ENCODE measurements at regions not wholly inside any gene's neighbourhood (a gene's known extent, or its start where the extent isn't known, plus 50 kb on each side); places are given as distances from the start of the nearest gene placed in this dataset.

- DNase-seq (ENCODE audit: low read depth in 2 of 2, low spot score in 1 of 2) = no peak
These were observed 295.1 kb downstream of the TLE1 start for GRCh38 chr9:81393985-81394811.

DNA sequence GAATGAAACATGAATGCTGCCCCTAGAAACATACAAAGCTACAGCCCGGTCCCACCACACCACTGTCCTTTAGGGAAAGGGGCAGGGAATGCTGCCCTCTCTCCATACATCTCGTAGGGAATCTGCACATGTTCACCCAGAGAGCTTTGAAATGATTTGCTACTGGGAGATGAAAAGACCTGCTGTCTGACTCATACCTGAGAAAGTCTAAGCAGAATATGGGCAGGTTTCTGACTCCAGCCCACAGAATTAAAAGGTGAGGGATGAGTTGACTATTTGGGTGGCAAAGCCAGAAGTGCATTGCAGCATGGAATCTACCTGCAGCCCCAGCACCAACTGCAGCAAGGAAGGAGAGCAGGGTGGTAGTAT is 297.9 kb downstream of the TLE1 start:
- DNase-seq (ENCODE audit: low read depth in 2 of 2, low spot score in 1 of 2) = no peak

DNA sequence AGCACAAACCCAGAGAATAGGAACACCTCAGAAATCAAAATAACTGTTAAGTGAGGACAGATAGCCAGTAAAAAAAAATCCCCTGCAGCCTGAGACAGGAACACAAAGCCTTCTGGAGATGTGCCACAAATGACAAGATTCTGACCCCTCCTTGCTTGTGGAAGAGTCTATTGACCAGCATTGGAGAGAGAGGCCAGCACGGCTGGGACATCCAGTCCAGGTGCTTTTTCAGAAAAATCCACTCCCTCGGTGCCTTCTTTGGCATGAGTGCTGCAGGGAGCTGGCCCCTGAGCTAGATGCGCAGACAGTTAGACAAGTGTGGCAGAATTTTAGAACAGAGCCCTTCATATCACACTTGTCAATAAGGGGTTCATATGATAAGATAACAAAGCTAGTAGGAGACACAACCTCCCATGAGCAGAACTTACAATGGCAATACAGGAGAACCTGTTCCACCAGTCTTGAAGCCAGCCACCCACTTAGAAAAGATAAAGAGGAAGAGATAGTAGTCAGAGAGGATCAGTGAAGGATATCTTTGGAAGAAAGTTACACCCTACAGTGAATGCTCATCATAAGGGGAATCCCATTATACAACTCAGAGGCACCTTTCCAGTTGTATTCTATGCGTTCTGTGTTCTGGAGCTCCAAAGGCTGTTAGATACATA is 298.4 kb downstream of the TLE1 start:
- DNase-seq (ENCODE audit: low read depth in 2 of 2, low spot score in 1 of 2) = no peak

GRCh38 chr9:81389569-81389993 is 299.8 kb downstream of the TLE1 start:
- DNase-seq (ENCODE audit: low read depth in 2 of 2, low spot score in 1 of 2) = no peak

DNA sequence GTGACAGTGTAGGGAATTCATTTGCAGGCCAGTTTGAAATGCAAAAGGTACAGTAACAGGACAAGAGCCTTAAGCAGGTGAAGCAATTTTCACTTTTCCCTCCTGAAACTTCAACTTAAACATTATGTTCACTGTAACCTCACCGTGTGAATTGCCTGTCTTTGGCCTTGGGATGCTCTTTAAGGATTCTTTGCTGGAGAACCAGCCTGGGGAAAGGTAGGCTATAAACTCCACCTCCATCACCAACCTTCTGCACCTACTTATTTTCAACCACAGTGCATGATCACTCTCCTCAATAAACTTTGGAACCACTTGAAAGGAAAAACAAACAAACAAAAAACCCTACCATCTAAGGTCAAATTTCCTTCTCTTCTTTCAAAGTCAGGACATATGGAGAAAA is 300.5 kb downstream of the TLE1 start:
- no peak for DNase-seq (ENCODE audit: low read depth in 2 of 2, low spot score in 1 of 2)

- no peak for DNase-seq (ENCODE audit: low read depth in 2 of 2, low spot score in 1 of 2)
These were observed 301.8 kb downstream of the TLE1 start for GRCh38 chr9:81387360-81388106.

- DNase-seq (ENCODE audit: low read depth in 2 of 2, low spot score in 1 of 2) = no peak
These were observed 304.4 kb downstream of the TLE1 start for GRCh38 chr9:81384911-81385310.

DNA sequence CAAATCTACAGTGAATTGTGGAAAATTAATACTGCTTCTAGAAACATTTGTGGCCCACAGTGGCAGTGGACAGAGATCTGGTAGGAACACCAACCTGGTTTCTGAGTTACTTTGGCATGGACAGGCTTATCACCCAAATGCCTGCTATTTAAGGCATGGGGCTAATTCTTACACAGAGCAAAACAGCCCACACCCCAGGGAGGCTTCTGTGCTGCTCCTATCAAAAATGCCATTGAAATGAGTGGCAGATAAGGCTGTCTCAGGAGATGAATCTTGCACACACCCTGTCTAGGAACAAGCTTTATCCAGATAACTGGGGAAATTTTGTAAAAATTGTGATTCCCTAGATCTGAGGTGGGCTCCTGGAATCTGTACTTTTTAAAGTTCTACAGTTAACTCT is 307.1 kb downstream of the TLE1 start:
- no peak for DNase-seq (ENCODE audit: low read depth in 2 of 2, low spot score in 1 of 2)

GRCh38 chr9:81381694-81382093 is 307.7 kb downstream of the TLE1 start:
- no peak for DNase-seq (ENCODE audit: low read depth in 2 of 2, low spot score in 1 of 2)

DNA sequence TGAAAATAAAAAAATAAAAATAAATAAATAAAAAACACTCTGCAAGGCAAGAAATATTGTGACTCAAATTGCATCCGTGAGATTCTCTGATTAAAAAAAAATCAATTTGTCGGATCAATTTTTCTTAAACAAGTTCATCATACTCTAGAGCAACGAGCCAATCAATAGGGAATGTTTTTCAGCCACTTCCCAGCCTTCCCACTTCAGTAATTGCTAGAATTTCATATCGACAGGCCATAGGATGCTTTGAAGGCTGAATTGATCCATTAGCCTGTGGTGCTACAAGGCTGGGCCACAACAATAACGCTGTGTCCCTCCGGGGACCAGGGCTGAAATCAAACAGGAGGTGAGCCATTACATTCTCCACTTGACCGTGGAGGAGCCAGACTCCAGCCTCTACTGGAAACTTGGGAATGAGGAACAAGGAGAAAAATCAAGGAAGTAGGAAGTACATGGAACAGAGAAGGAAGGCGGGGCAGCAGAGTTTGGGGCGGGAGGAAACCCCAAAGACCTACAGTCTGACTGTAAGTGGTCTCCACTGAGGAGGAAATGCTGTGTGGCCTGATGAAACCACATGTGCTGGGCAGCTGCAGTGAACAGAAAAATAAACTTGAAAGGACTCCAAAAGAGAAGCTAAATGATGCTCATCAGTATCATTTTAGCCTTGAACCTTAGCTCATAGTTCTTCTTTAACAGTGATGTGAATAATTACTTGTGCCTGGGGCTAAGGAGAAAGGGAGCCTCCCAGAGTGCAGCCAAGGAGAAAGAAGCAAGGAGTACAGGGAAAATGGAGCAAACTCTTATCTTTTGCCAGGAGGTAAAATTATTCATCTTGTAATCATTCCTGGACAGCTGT is 308.6 kb downstream of the TLE1 start:
- DNase-seq (ENCODE audit: low read depth in 2 of 2, low spot score in 1 of 2) = no peak

DNA sequence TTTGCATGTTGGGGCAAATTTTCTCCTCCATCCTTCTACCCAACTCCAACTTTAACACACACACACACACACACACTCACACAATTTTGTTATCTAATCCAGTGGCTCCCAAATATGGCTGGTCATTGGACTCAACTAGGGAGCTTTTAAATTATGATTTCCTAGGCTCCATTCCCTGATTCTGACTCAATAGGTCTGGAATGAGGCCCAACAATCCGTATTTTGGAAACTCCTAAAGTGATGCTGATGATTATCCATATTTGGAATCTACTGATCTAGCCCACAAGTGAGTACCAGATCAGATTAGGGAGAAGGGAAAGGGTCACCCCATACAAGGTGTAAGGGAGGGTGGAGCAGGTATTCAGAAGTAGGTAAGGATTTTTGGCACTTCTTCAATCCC is 309.7 kb downstream of the TLE1 start:
- DNase-seq (ENCODE audit: low read depth in 2 of 2, low spot score in 1 of 2) = no peak

DNA sequence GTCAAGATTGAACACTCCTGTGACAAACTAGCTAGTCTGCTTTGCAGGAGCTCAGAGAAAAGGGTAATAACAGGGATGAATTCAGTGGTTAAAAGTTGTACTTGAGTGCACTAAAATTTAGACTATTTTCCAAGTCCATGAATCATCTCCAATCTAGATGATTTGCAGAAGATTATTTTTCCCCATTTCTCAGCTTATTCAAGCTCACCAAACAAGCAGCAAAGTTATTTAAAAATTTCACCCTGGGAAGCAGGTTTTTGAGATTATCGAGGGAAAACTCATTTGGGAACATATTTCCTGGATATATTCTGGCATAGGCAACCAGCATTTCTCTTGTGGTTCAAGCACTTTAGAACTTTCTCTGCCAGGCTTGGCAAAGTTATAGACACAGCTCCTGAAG is 311.4 kb downstream of the TLE1 start:
- no peak for DNase-seq (ENCODE audit: low read depth in 2 of 2, low spot score in 1 of 2)

GRCh38 chr9:81377320-81377719 is 312.0 kb downstream of the TLE1 start:
- DNase-seq (ENCODE audit: low read depth in 2 of 2, low spot score in 1 of 2) = no peak

- DNase-seq (ENCODE audit: low read depth in 2 of 2, low spot score in 1 of 2) = no peak
These were observed 313.9 kb downstream of the TLE1 start for GRCh38 chr9:81375187-81376100.

DNA sequence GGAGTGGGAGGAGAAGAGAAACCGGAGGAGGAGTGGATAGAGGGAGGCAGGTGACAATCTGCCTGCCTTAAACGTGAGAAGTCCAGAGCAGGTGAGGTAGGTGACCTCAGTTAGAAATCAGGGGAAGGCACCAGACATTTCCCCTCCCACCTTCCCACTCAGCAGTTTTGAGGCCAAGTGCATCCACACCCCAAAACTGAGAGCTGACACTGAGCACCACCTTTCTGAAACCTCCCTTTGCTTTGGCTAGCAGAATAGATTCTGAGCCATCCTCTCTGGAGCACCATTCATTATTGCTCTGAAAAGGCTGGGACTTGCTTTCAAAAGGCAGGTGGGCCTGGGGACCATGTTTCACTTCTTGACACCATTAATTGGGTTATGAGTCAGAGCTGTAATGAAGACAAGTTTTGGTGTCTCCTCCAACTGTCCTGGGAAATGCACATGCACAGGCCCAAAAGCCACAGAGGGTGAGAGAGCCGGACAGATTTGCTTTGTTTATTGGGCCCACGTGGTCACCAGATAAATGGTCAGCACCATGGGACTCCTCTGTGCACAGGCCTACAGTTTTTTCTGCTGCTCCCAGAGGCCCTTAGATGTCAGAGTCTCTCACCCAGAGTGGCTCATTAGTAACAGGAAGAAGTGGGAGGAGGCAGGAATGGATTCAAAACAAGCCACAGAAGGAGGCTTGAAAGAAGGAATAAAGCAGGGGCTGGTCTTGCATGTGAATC is 314.7 kb downstream of the TLE1 start:
- DNase-seq (ENCODE audit: low read depth in 2 of 2, low spot score in 1 of 2) = no peak

GRCh38 chr9:81373294-81373693 is 316.1 kb downstream of the TLE1 start:
- no peak for DNase-seq (ENCODE audit: low read depth in 2 of 2, low spot score in 1 of 2)

- no peak for DNase-seq (ENCODE audit: low read depth in 2 of 2, low spot score in 1 of 2)
These were observed 316.6 kb downstream of the TLE1 start for GRCh38 chr9:81372628-81373191.

DNA sequence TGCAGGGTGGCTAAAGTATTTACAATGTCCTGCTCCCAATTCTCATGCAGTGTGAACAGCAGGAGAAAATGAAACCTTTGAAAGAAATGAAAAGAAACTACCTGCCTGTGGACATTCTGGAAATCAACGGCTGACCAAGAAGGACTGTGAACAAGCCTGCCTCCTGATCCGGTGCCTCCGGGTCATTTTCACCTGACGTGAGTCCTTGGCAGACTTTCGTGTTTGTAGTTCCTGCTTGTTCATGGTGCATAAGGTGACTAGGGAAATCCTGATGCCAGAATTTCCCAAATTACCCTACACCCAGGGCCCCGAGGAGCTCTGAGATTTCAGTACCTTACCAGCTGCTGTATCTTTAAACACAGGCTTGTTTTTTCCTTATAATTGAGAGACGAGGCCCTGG is 317.5 kb downstream of the TLE1 start:
- DNase-seq (ENCODE audit: low read depth in 2 of 2, low spot score in 1 of 2) = no peak

- DNase-seq (ENCODE audit: low read depth in 2 of 2, low spot score in 1 of 2) = no peak
These were observed 318.7 kb downstream of the TLE1 start for GRCh38 chr9:81370650-81371049.
